Trophoblast cell (in vitro differentiated cells and primary cell): ENCODE measurements at regions not wholly inside any gene's neighbourhood (a gene's known extent, or its start where the extent isn't known, plus 50 kb on each side); places are given as distances from the start of the nearest gene placed in this dataset.
A peak's percentile ranks its signal among the peaks of the same experiment; 100 is the strongest.

Experiments
- DNase-seq, 2 donors: peaks; one replicate each; pipeline ENCODE4 v3.0.0-alpha.2; 2016
- H2AFZ ChIP-seq: 2 replicates; pipeline ENCODE4 v1.6.1; 2013; ENCODE audit warnings: low read length, moderate library complexity, mild to moderate bottlenecking; ENCODE audit not compliant: insufficient read depth, poor library complexity
- H2AK5ac ChIP-seq: 2 replicates; pipeline ENCODE4 v1.6.1; 2013; ENCODE audit warnings: mild to moderate bottlenecking, low read length
- H2BK120ac ChIP-seq: 2 replicates; pipeline ENCODE4 v1.6.1; 2013; ENCODE audit warnings: low read length, mild to moderate bottlenecking, moderate library complexity; ENCODE audit not compliant: insufficient read depth, poor library complexity
- H2BK12ac ChIP-seq: 2 replicates; pipeline ENCODE4 v1.6.1; 2013; ENCODE audit warnings: mild to moderate bottlenecking, low read length, moderate library complexity
- H2BK5ac ChIP-seq: 2 replicates; pipeline ENCODE4 v1.6.1; 2013; ENCODE audit warnings: low read length, low read depth, moderate library complexity, mild to moderate bottlenecking; ENCODE audit not compliant: poor library complexity
- H3K14ac ChIP-seq: 2 replicates; pipeline ENCODE4 v1.6.1; 2013; ENCODE audit warnings: mild to moderate bottlenecking, low read length
- H3K18ac ChIP-seq: 2 replicates; pipeline ENCODE4 v1.6.1; 2013; ENCODE audit warnings: mild to moderate bottlenecking, low read length
- H3K23ac ChIP-seq: 2 replicates; pipeline ENCODE4 v1.6.1; 2013; ENCODE audit warnings: low read length
- H3K27ac ChIP-seq: 2 replicates; pipeline ENCODE4 v1.5.1; 2013; ENCODE audit warnings: low read depth, mild to moderate bottlenecking, inconsistent platforms, low read length, moderate library complexity
- H3K27me3 ChIP-seq: 2 replicates; pipeline ENCODE4 v1.6.1; 2013; ENCODE audit warnings: inconsistent platforms, mild to moderate bottlenecking, low read length, moderate library complexity; ENCODE audit not compliant: insufficient read depth
- H3K36me3 ChIP-seq, 2 experiments: 1 replicate in 1 of 2; 2 replicates in 1 of 2; pipeline ENCODE4 v1.6.1; 2013; ENCODE audit warnings: low read length in 2 of 2, mild to moderate bottlenecking in 2 of 2, moderate library complexity in 1 of 2; ENCODE audit not compliant: insufficient read depth in 2 of 2, control insufficient read depth in 1 of 2
- H3K4ac ChIP-seq: 2 replicates; pipeline ENCODE4 v1.6.1; 2013; ENCODE audit warnings: low read depth, mild to moderate bottlenecking, low read length, moderate library complexity
- H3K4me1 ChIP-seq, 2 experiments: 1 replicate in 1 of 2; 2 replicates in 1 of 2; pipeline ENCODE4 v1.6.1; 2013; ENCODE audit warnings: low read length in 2 of 2, mild to moderate bottlenecking in 2 of 2, moderate library complexity in 1 of 2; ENCODE audit not compliant: insufficient read depth in 2 of 2, control insufficient read depth in 1 of 2
- H3K4me2 ChIP-seq: 2 replicates; pipeline ENCODE4 v1.6.1; 2013; ENCODE audit warnings: inconsistent platforms, mild to moderate bottlenecking, low read length, moderate library complexity
- H3K4me3 ChIP-seq: 2 replicates; pipeline ENCODE4 v1.5.1; 2013; ENCODE audit warnings: mild to moderate bottlenecking, low read depth, low read length, inconsistent platforms
- H3K79me1 ChIP-seq: one replicate; pipeline ENCODE4 v1.6.1; 2013; ENCODE audit warnings: low read length
- H3K79me2 ChIP-seq: 2 replicates; pipeline ENCODE4 v1.6.1; 2013; ENCODE audit warnings: low read length, mild to moderate bottlenecking; ENCODE audit not compliant: control insufficient read depth, insufficient read depth, poor library complexity
- H3K9ac ChIP-seq: 2 replicates; pipeline ENCODE4 v1.6.1; 2013; ENCODE audit warnings: mild to moderate bottlenecking, low read length
- H3K9me3 ChIP-seq: 2 replicates; pipeline ENCODE4 v1.6.1; 2013; ENCODE audit warnings: low read depth, mild to moderate bottlenecking, control low read depth, inconsistent platforms, low read length; ENCODE audit not compliant: insufficient read depth
- H4K12ac ChIP-seq: 2 replicates; pipeline ENCODE4 v1.6.1; 2013; ENCODE audit warnings: low read depth, mild to moderate bottlenecking, low read length, moderate library complexity
- H4K8ac ChIP-seq: 2 replicates; pipeline ENCODE4 v1.6.1; 2013; ENCODE audit warnings: low read depth, mild to moderate bottlenecking, low read length, moderate library complexity
- H4K91ac ChIP-seq: one replicate; pipeline ENCODE4 v1.6.1; 2013; ENCODE audit warnings: low read depth, mild to moderate bottlenecking, low read length, moderate library complexity
- WGBS: extraction: QIAGEN DNeasy Blood & Tissue Kit; methylation state at CpG from one replicate; pipeline ENCODE4 v1.1.7; 2013; ENCODE audit warnings: missing lambda C conversion rate; ENCODE audit not compliant: insufficient read length, insufficient coverage; ENCODE audit errors: extremely low coverage; 5-methylcytosine and 5-hydroxymethylcytosine counted together

- no peaks in the 10 kb centered on the region for H3K79me1 ChIP-seq
- no peak overlapping the region for H3K23ac ChIP-seq
- no peak overlapping the region for H3K4ac ChIP-seq
- H2BK5ac ChIP-seq: no peak overlapping the region
- peaks cover 1% of the 10 kb centered on the region for H3K9me3 ChIP-seq
- H3K27me3 ChIP-seq: no peaks in the 10 kb centered on the region
- H3K9ac ChIP-seq: no peak overlapping the region
- H2AK5ac ChIP-seq: no peak overlapping the region
- H2AFZ ChIP-seq: no peak overlapping the region
- no peak overlapping the region for H3K4me3 ChIP-seq
- peaks cover 2 to 4% of the 10 kb centered on the region in 2 experiments for H3K4me1 ChIP-seq
- no peak overlapping the region for H4K12ac ChIP-seq
- no peak overlapping the region for H3K4me2 ChIP-seq
- no peak overlapping the region for H2BK12ac ChIP-seq
- no peak for DNase-seq
- H3K18ac ChIP-seq: no peak overlapping the region
- no peak overlapping the region for H3K14ac ChIP-seq
- no peak overlapping the region for H4K8ac ChIP-seq
- no CpG with 5 or more reads among the region's 1 CpG for WGBS
- no peaks in the 10 kb centered on the region for H3K79me2 ChIP-seq
- H3K27ac ChIP-seq: no peak overlapping the region
- no peak overlapping the region for H2BK120ac ChIP-seq
- no peak overlapping the region for H4K91ac ChIP-seq
- H3K36me3 ChIP-seq: no peaks in the 10 kb centered on the region
Measured at GRCh38 chr2:18829976-18830375, 240.6 kb upstream of the NT5C1B start.

GRCh38 chr2:18829251-18829902 is 240.0 kb upstream of the NT5C1B start:
- Histone ChIP-seq H3K79me1 (no peaks in the 10 kb centered on the region), H4K12ac (no peak overlapping the region), H2BK120ac (no peak overlapping the region), H3K79me2 (no peaks in the 10 kb centered on the region), H2AFZ (no peak overlapping the region), H3K9me3 (peaks cover 1% of the 10 kb centered on the region), H4K8ac (no peak overlapping the region), H3K27ac (no peak overlapping the region), H3K14ac (no peak overlapping the region), H3K9ac (no peak overlapping the region), H3K23ac (no peak overlapping the region), H3K4me3 (no peak overlapping the region), H2AK5ac (no peak overlapping the region), H2BK5ac (no peak overlapping the region), H3K4me1 (peaks cover 2 to 5% of the 10 kb centered on the region in 2 experiments), H3K27me3 (no peaks in the 10 kb centered on the region), H3K4ac (no peak overlapping the region), H2BK12ac (no peak overlapping the region), H3K18ac (no peak overlapping the region), H4K91ac (no peak overlapping the region), H3K4me2 (no peak overlapping the region), H3K36me3 (no peaks in the 10 kb centered on the region)
- peak; percentile 73 to 95 for DNase-seq
- no CpG with 5 or more reads among the region's 4 CpGs for WGBS

- Histone ChIP-seq H2BK5ac (no peak overlapping the region), H3K9ac (no peak overlapping the region), H3K4me2 (no peak overlapping the region), H3K23ac (no peak overlapping the region), H2BK12ac (no peak overlapping the region), H3K9me3 (no peaks in the 10 kb centered on the region), H3K79me2 (no peaks in the 10 kb centered on the region), H3K27me3 (no peaks in the 10 kb centered on the region), H2AFZ (no peak overlapping the region), H3K18ac (no peak overlapping the region), H4K12ac (no peak overlapping the region), H3K4me1 (peaks cover 2 to 7% of the 10 kb centered on the region in 2 experiments), H2BK120ac (no peak overlapping the region), H2AK5ac (no peak overlapping the region), H3K14ac (no peak overlapping the region), H4K8ac (no peak overlapping the region), H3K4me3 (no peak overlapping the region), H3K79me1 (no peaks in the 10 kb centered on the region), H3K27ac (no peak overlapping the region), H3K4ac (no peak overlapping the region), H4K91ac (no peak overlapping the region), H3K36me3 (no peaks in the 10 kb centered on the region)
- no CpG with 5 or more reads among the region's 3 CpGs for WGBS
- no peak for DNase-seq
Measured at GRCh38 chr2:18828296-18828695, 238.9 kb upstream of the NT5C1B start.

DNA sequence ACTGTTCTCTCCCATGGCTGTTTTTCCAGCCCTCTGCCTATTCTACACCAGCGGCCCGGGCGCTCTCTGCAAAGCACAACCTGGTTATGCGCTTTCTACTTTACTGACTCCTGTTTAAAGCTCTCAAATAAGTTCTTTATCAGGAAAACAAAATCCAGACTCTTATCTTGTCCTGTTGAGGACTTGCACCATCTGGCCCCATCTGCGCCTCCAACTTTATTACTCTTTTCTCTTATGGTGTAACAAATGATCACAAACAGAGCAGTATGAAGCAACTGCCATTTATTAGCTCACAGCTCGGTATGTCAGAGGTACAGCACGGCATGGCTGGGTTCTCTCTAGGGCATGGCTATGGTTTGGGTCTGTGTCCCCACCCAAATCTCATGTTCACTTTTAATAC is 236.5 kb upstream of the NT5C1B start:
- H3K14ac ChIP-seq: no peak overlapping the region
- no peaks in the 10 kb centered on the region for H3K9me3 ChIP-seq
- H3K18ac ChIP-seq: no peak overlapping the region
- H3K27me3 ChIP-seq: no peaks in the 10 kb centered on the region
- H3K27ac ChIP-seq: no peak overlapping the region
- H2AFZ ChIP-seq: no peak overlapping the region
- no peak overlapping the region for H4K12ac ChIP-seq
- H2BK12ac ChIP-seq: no peak overlapping the region
- no CpG with 5 or more reads among the region's 7 CpGs for WGBS
- H4K91ac ChIP-seq: no peak overlapping the region
- H3K36me3 ChIP-seq: no peaks in the 10 kb centered on the region
- H3K4me3 ChIP-seq: no peak overlapping the region
- H3K4me2 ChIP-seq: no peak overlapping the region
- no peak overlapping the region for H2AK5ac ChIP-seq
- no peak overlapping the region for H2BK5ac ChIP-seq
- no peak overlapping the region for H3K4ac ChIP-seq
- no peak overlapping the region for H3K9ac ChIP-seq
- no peak overlapping the region for H3K23ac ChIP-seq
- H3K4me1 ChIP-seq: peaks cover 0 to 3% of the 10 kb centered on the region in 2 experiments
- no peak overlapping the region for H2BK120ac ChIP-seq
- H3K79me1 ChIP-seq: no peaks in the 10 kb centered on the region
- H4K8ac ChIP-seq: no peak overlapping the region
- no peaks in the 10 kb centered on the region for H3K79me2 ChIP-seq
- DNase-seq: no peak
